IMR-90 (cell line): ENCODE measurements at regions not wholly inside any gene's neighbourhood (a gene's known extent, or its start where the extent isn't known, plus 50 kb on each side); places are given as distances from the start of the nearest gene placed in this dataset.

Experiments used
- ATAC-seq: fragments of 200-7000 bp; cut with Tn5 transposase; 2 replicates; pipeline ENCODE4 v1.9.1; 2020; ENCODE audit warnings: low read depth, mild to moderate bottlenecking, moderate library complexity
- BruUV-seq: library from RNA; stranded (reverse); fragments of 400-500 nt; replicated peaks from 2 replicates; lab custom pipeline; 2021; lab: Mats Ljungman, UMichigan
- CTCF ChIA-PET: fragments of 300-600 bp; formaldehyde crosslinking; extraction: SDS; loops from one replicate; lab custom pipeline; 2021; ENCODE audit warnings: antibody characterized with exemption; lab: Yijun Ruan, JAX
- POLR2A ChIA-PET: fragments of 300-600 bp; sonication (Branson Sonifier 250); formaldehyde crosslinking; loops from one replicate; lab custom pipeline; 2022; ENCODE audit warnings: antibody characterized with exemption; ENCODE audit not compliant: unreplicated experiment; lab: Charles Lee
- DNase-seq: peaks from one replicate; pipeline ENCODE4 v3.0.0; 2013
- H2AFZ ChIP-seq: replicated peaks from 2 replicates; pipeline ENCODE3; 2013; ENCODE audit warnings: low read length, mild to moderate bottlenecking; ENCODE audit not compliant: poor library complexity
- H2AK5ac ChIP-seq: 2 replicates; pipeline ENCODE4 v1.6.1; 2013; ENCODE audit warnings: low read depth, low read length, inconsistent platforms
- H2AK9ac ChIP-seq: replicated peaks from 2 replicates; pipeline ENCODE3; 2013; ENCODE audit warnings: mild to moderate bottlenecking, low read depth, low read length, moderate library complexity; ENCODE audit not compliant: poor library complexity
- H2BK120ac ChIP-seq: 2 replicates; pipeline ENCODE4 v1.6.1; 2013; ENCODE audit warnings: low read depth, low read length, inconsistent platforms
- H2BK15ac ChIP-seq: 3 replicates; pipeline ENCODE4 v1.6.1; 2013; ENCODE audit warnings: low read depth, low read length, inconsistent platforms
- H2BK20ac ChIP-seq: 2 replicates; pipeline ENCODE4 v1.6.1; 2013; ENCODE audit warnings: low read depth, mild to moderate bottlenecking, inconsistent platforms, low read length, moderate library complexity
- H2BK5ac ChIP-seq: 2 replicates; pipeline ENCODE4 v1.6.1; 2013; ENCODE audit warnings: mild to moderate bottlenecking, low read depth, low read length, inconsistent platforms; ENCODE audit not compliant: poor library complexity, severe bottlenecking
- H3K14ac ChIP-seq: replicated peaks from 2 replicates; pipeline ENCODE4 v1.6.1; 2013; ENCODE audit warnings: low read depth, low read length, inconsistent platforms
- H3K18ac ChIP-seq: 2 replicates; pipeline ENCODE4 v1.6.1; 2013; ENCODE audit warnings: low read depth, low read length, control low read depth
- H3K23ac ChIP-seq: 2 replicates; pipeline ENCODE4 v1.6.1; 2013; ENCODE audit warnings: low read depth, low read length, inconsistent platforms
- H3K27ac ChIP-seq: 2 replicates; pipeline ENCODE4 v1.5.1; 2013; ENCODE audit warnings: mild to moderate bottlenecking, control low read depth, low read length; ENCODE audit not compliant: insufficient read depth
- H3K27me3 ChIP-seq: 2 replicates; pipeline ENCODE4 v1.6.1; 2013; ENCODE audit warnings: low read length; ENCODE audit not compliant: control insufficient read depth, insufficient read depth
- H3K36me3 ChIP-seq: 2 replicates; pipeline ENCODE4 v1.6.1; 2013; ENCODE audit warnings: low read length, mixed read lengths; ENCODE audit not compliant: control insufficient read depth, insufficient read depth
- H3K4ac ChIP-seq: 2 replicates; pipeline ENCODE4 v1.6.1; 2013; ENCODE audit warnings: low read depth, low read length, inconsistent platforms
- H3K4me1 ChIP-seq: 2 replicates; pipeline ENCODE4 v1.6.1; 2013; ENCODE audit warnings: low read length, mixed read lengths; ENCODE audit not compliant: control insufficient read depth, insufficient read depth
- H3K4me2 ChIP-seq: 2 replicates; pipeline ENCODE4 v1.6.1; 2013; ENCODE audit warnings: low read depth, mild to moderate bottlenecking, control low read depth, low read length, moderate library complexity
- H3K4me3 ChIP-seq: 2 replicates; pipeline ENCODE4 v1.5.1; 2013; ENCODE audit warnings: low read depth, mild to moderate bottlenecking, control low read depth, low read length, moderate library complexity; ENCODE audit not compliant: insufficient read depth
- H3K56ac ChIP-seq: 2 replicates; pipeline ENCODE4 v1.6.1; 2013; ENCODE audit warnings: low read length, inconsistent platforms; ENCODE audit not compliant: insufficient read depth; ENCODE audit errors: extremely low read depth
- H3K79me1 ChIP-seq, 2 experiments: 2 replicates each; pipeline ENCODE4 v1.6.1; 2013; ENCODE audit warnings: low read length in 2 of 2, inconsistent platforms in 1 of 2, low read depth in 1 of 2
- H3K9ac ChIP-seq: 2 replicates; pipeline ENCODE4 v1.6.1; 2013; ENCODE audit warnings: low read depth, low read length, control low read depth
- H3K9me1 ChIP-seq: 2 replicates; pipeline ENCODE4 v1.6.1; 2013; ENCODE audit warnings: low read length, inconsistent platforms; ENCODE audit not compliant: insufficient read depth
- H3K9me3 ChIP-seq: 2 replicates; pipeline ENCODE4 v1.6.1; 2013; ENCODE audit warnings: low read length; ENCODE audit not compliant: control insufficient read depth, insufficient read depth
- H4K20me1 ChIP-seq: 2 replicates; pipeline ENCODE4 v1.6.1; 2013; ENCODE audit warnings: low read length, inconsistent platforms; ENCODE audit not compliant: insufficient read depth
- H4K5ac ChIP-seq: 2 replicates; pipeline ENCODE4 v1.6.1; 2013; ENCODE audit warnings: mild to moderate bottlenecking, low read depth, low read length, control low read depth
- H4K8ac ChIP-seq, 2 experiments: 2 replicates each; pipeline ENCODE4 v1.6.1; 2013; ENCODE audit warnings: low read depth in 2 of 2, low read length in 2 of 2, control low read depth in 1 of 2, inconsistent platforms in 1 of 2
- H4K91ac ChIP-seq: 2 replicates; pipeline ENCODE4 v1.6.1; 2013; ENCODE audit warnings: low read depth, low read length, inconsistent platforms; ENCODE audit not compliant: insufficient read depth
- CEBPB ChIP-seq: IDR thresholded peaks from 2 replicates; pipeline ENCODE4 v1.6.1; 2012; ENCODE audit warnings: low read depth, low read length, improper control_type of control experiment
- CHD1 ChIP-seq: IDR thresholded peaks from 2 replicates; pipeline ENCODE4 v1.6.1; 2012; ENCODE audit warnings: low read depth, low read length, improper control_type of control experiment
- ELK1 ChIP-seq: fragments of 150-350 bp; IDR thresholded peaks from 2 replicates; pipeline ENCODE4 v1.6.1; 2016; ENCODE audit warnings: low read depth, mild to moderate bottlenecking, low read length, moderate library complexity, borderline replicate concordance
- FOS ChIP-seq: fragments of 150-350 bp; IDR thresholded peaks from 2 replicates; pipeline ENCODE4 v1.6.1; 2016; ENCODE audit warnings: low read depth, low read length
- MAFK ChIP-seq: IDR thresholded peaks from 2 replicates; pipeline ENCODE4 v1.6.1; 2012; ENCODE audit warnings: low read depth, low read length, improper control_type of control experiment
- MXI1 ChIP-seq: IDR thresholded peaks from 2 replicates; pipeline ENCODE4 v1.6.1; 2012; ENCODE audit warnings: low read depth, mild to moderate bottlenecking, low read length, moderate library complexity, borderline replicate concordance
- NFE2L2 ChIP-seq: fragments of 150-350 bp; IDR thresholded peaks from 2 replicates; pipeline ENCODE4 v1.6.1; 2016; ENCODE audit warnings: low read depth, mild to moderate bottlenecking, low read length
- POLR2A ChIP-seq: IDR thresholded peaks from 2 replicates; pipeline ENCODE4 v1.6.1; 2012; ENCODE audit warnings: mild to moderate bottlenecking, low read depth, low read length
- RAD21 ChIP-seq: IDR thresholded peaks from 2 replicates; pipeline ENCODE4 v1.6.1; 2012; ENCODE audit warnings: low read length, improper control_type of control experiment
- RCOR1 ChIP-seq: IDR thresholded peaks from 2 replicates; pipeline ENCODE4 v1.6.1; 2012; ENCODE audit warnings: mild to moderate bottlenecking, low read length, improper control_type of control experiment; ENCODE audit not compliant: insufficient replicate concordance
- SMC3 ChIP-seq: fragments of 150-350 bp; IDR thresholded peaks from 2 replicates; pipeline ENCODE4 v1.6.1; 2016; ENCODE audit warnings: low read depth, mild to moderate bottlenecking, antibody characterized with exemption, low read length, moderate library complexity
- USF2 ChIP-seq: fragments of 150-350 bp; IDR thresholded peaks from 2 replicates; pipeline ENCODE4 v1.6.1; 2017; ENCODE audit warnings: mild to moderate bottlenecking, antibody characterized with exemption, low read length, low read depth
- WGBS, 2 experiments: methylation state at CpG; one replicate each; pipeline versions ENCODE4 v1.1.5 to v1.1.7; 2013; ENCODE audit warnings: missing lambda C conversion rate in 2 of 2; ENCODE audit not compliant: insufficient read length in 1 of 2; ENCODE audit errors: extremely low coverage in 2 of 2; 5-methylcytosine and 5-hydroxymethylcytosine counted together
- dilution Hi-C: fragments of 300-500 bp; cut with HindIII; formaldehyde crosslinking; loops from one replicate; pipeline ENCODE4 v1.14.3; 2018; ENCODE audit warnings: low sequenced_read_pairs; ENCODE audit not compliant: unreplicated experiment
- in situ Hi-C: fragments of 300-500 bp; cut with MboI; formaldehyde crosslinking; loops from 3 replicates; pipeline ENCODE4 v1.14.3; 2019; ENCODE audit warnings: low sequenced_read_pairs, inconsistent platforms, mixed read lengths
- intact Hi-C: fragments of 100-400 bp; cut with micrococcal nuclease; formaldehyde crosslinking; loops from 2 replicates; pipeline ENCODE4 v1.10.0; 2022

- no peak overlapping the region for H2BK15ac ChIP-seq
- H3K9me1 ChIP-seq: no peaks in the 10 kb centered on the region
- in situ Hi-C loops: no loop called here
- no peak overlapping the region for H2BK120ac ChIP-seq
- no peak overlapping the region for H3K4ac ChIP-seq
- no peaks in the 10 kb centered on the region for H3K4me1 ChIP-seq
- ChIA-PET POLR2A (no interaction called here), CTCF (no interaction called here)
- intact Hi-C loops: no loop called here
- WGBS, 2 experiments: no CpG with 5 or more reads among the region's 4 CpGs
- H3K4me3 ChIP-seq: no peak overlapping the region
- DNase-seq (no peak), ATAC-seq (no peak)
- no peak overlapping the region for H3K9ac ChIP-seq
- H3K36me3 ChIP-seq: no peaks in the 10 kb centered on the region
- H3K18ac ChIP-seq: no peak overlapping the region
- H3K14ac ChIP-seq: no peak overlapping the region
- no TSS peak for BruUV-seq
- no peak overlapping the region for H3K56ac ChIP-seq
- no peak overlapping the region for H4K8ac ChIP-seq
- no peak overlapping the region for H3K4me2 ChIP-seq
- no peak overlapping the region for H3K27ac ChIP-seq
- H2AFZ ChIP-seq: no peak overlapping the region
- H3K9me3 ChIP-seq: no peaks in the 10 kb centered on the region
- dilution Hi-C loops: no loop called here
- no peaks in the 10 kb centered on the region for H3K79me1 ChIP-seq
- no peak overlapping the region for H2AK9ac ChIP-seq
- H4K20me1 ChIP-seq: no peaks in the 10 kb centered on the region
- no peak overlapping the region for H4K5ac ChIP-seq
- TF ChIP-seq MAFK (no peak), POLR2A (no peak), RCOR1 (no peak), USF2 (no peak), CEBPB (no peak), CHD1 (no peak), NFE2L2 (no peak), ELK1 (no peak), MXI1 (no peak), RAD21 (no peak), SMC3 (no peak), FOS (no peak)
- no peak overlapping the region for H2BK20ac ChIP-seq
- no peak overlapping the region for H2AK5ac ChIP-seq
- H4K91ac ChIP-seq: no peak overlapping the region
- H3K27me3 ChIP-seq: no peaks in the 10 kb centered on the region
- H2BK5ac ChIP-seq: no peak overlapping the region
- no peak overlapping the region for H3K23ac ChIP-seq
These were observed 63.9 kb upstream of the CCDC180 start for GRCh38 chr9:97243606-97244005.
